Activated CD4-positive, alpha-beta T cell treated with anti-CD3 and anti-CD28 coated beads, Interleukin-2, Interleukin-4, amounts not matched to agents 100 ng/mL and 50 ng/mL, durations not matched to agents 16 hours and 8 hours (primary cell): ENCODE measurements at regions not wholly inside any gene's neighbourhood (a gene's known extent, or its start where the extent isn't known, plus 50 kb on each side); places are given as distances from the start of the nearest gene placed in this dataset.
A peak's percentile ranks its signal among the peaks of the same experiment; 100 is the strongest.

Experiments
- DNase-seq: peaks from one replicate; pipeline ENCODE4 v3.0.0-alpha.2; 2020; ENCODE audit warnings: low spot score

DNA sequence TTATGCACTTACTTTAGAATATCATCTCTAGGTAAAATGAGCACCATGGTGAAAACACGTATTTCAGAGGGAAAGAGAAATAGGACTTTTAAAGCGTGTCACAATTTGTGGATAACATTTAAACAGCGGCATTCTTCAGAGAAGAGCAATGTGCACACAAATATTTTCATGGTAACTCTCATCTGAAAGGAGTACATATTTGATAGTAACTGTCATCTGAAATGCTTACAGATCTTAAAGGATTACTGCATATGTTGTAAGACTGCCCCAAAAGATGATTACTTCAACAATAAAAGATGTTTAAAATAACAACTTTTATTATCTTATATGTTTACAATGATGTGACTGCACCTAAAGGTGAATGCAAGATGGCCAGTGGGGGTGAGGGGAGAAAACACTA, 408.8 kb downstream of the PLA2G4A start:
- no peak for DNase-seq

DNA sequence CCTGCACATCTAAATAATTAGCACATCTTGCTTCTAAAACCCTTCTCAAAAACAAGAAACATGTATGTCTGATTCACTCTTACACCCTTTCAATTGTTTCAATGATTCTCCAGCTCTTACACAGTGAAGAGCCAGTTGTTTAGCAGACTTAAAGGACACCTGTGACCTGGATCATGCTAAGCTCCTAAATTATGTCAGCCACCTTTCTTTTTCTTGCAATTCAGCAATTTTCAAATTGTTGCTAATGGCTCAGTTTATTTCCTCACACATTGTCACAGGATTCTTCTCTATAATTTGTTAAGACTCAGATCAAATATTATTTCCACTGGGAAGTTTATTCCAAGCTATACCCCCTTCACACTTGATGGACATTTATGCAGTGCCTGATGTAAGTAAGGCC, 413.2 kb downstream of the PLA2G4A start:
- DNase-seq = no peak

DNA sequence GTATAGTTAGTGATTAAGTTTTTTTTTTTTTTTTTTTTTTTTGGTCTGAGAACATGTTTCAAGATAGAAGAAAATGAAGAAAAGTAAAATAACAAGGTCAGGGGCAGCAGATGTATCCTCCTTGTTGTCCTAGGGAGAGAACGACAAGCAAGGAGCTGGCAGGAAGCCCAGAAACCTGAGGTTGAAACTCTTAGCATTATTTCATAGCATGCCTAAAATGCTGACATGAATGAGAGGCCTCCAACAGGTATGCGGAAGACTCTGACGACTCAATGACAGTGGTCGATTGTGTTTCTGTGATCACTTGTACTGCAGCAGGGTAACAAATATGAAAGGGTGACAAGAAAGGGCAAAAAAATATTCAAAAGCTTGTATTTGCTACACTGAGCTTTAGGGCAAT, 415.9 kb downstream of the PLA2G4A start:
- DNase-seq = no peak

- DNase-seq = no peak
Measured at GRCh38 chr1:187245201-187245600, 416.5 kb downstream of the PLA2G4A start.

GRCh38 chr1:187249196-187249595, 420.4 kb downstream of the PLA2G4A start:
- DNase-seq = no peak

DNA sequence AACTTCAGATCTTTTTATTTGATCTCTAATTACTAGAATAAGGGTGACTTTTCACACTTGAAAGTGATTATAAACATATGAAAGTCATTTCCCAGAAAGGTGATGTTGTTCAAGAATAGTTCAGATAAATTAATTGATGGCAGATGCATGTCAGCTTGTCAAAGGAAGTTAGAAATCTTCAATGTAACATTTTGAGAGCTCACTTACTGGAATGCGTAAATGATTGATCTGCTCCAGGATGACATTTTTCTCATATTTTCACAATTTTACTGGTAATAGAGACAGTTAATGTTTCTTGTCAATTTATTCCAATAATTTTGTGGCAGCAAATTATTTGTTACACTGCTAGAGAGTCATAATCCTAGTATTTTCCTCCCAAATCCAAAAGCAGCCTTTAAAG, 424.2 kb downstream of the PLA2G4A start:
- no peak for DNase-seq

DNA sequence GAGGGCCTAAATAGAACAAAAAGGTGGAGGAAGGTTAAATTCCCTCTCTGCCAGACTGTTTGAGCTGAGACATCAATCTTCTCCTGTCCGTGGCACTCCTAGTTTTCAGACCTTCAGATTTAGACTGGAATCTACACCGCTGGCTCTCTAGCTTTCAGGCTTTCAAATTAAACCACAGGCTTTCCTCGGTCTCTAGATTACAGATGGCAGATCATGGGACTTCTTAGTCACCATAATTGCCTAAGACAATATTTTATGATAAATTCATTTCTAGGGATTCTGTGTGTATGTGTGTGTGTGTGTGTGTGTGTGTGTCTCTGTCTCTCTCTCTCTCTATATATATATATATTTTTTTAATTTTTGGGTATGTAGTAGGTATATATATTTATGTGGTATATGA, 428.7 kb downstream of the PLA2G4A start:
- no peak for DNase-seq

DNA sequence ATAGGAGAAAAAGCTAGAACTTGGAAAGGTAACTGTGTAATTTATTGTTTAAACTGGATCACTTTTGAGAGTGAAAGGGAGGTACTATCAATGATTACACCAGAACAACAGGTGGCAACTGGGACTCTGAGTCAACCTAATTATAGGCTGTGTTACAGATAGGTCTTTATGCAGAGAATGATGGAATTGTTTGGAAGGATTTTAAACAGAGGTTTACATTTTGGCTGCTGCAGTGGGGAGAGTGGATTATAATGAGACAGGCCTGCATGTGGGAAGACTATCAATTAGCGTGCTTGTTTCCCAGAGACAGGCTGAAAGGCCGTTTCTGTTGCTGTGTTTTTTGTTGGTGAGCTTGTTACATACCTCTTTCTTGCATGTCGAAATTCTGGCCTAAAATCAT, 432.9 kb downstream of the PLA2G4A start:
- no peak for DNase-seq

DNA sequence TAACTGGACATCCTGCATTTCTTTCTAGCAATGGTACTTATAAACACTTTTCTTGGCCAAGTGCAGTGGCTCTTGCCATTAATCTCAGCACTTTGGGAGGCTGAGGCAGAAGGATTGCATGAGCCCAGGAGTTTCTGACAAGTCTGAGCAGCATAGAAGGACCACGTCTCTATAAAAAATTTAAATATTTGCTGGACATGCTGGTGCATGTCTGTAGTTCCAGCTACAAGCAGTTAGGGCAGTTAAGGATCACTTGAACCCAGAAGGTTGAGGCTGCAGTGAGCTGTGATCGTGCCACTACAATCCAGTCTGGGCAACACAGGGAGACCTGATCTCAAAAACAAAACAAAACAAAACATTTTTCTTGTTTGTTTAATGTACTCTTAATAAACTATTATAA, 434.0 kb downstream of the PLA2G4A start:
- no peak for DNase-seq

GRCh38 chr1:187264995-187265602, 436.4 kb downstream of the PLA2G4A start:
- peak; percentile 14 for DNase-seq

DNA sequence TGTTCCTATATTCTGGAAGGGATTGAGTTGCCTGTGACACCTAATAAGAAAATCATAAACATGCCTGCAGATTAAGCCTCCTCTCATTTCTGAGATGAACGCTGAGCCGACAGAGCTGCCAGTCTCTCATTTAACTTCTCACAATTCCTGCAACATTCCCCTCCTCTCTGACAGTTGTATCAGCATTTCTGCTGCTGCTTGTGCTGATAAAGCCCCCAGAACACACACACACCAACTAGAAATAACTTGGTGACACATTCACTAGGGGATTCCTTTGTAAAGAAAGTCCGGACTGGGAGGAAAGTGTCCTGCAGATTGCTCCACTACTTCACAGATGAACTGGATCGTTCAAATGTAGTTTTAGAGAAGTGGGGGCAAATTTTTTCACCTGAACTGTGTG, 437.3 kb downstream of the PLA2G4A start:
- no peak for DNase-seq

- DNase-seq = no peak
Measured at GRCh38 chr1:187267827-187268226, 439.1 kb downstream of the PLA2G4A start.

DNA sequence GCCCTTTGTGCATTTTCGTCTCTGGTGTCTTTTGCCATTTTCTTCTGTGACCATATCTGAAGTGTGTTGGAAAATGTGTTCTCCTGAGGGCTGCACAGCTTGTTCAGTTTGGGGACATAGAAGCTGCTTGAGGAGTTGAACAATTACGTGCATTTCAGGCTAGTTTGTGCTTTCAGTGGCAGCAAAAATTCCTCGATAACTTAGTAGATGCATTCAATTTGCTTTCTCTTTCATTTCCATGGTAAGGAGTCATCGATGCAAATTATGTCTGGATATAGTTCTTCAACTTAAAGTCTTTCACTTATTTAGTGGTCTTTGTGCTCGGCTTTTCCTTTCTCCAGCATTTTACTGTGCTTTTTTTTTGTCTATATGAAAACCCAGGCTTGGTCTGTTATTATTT, 441.5 kb downstream of the PLA2G4A start:
- no peak for DNase-seq

DNA sequence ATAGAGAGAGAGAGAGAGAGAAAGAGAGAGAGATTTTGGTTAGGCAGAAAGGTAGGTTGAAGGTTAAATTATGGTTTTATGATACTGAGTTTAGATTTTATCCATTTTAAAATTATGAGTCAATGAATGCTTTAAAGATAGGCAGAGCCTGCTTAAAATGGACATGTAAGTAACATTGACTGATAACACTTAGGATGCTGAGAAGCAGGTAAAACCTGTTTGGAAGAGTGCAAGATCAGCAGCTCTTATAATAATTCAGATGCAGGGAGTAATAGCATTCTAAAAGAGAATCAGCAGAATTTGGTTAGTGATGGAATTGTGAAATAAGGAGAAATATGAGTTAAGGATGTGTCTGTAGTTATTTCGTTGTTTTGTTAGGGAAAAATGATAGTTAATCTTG, 446.6 kb downstream of the PLA2G4A start:
- DNase-seq = no peak

DNA sequence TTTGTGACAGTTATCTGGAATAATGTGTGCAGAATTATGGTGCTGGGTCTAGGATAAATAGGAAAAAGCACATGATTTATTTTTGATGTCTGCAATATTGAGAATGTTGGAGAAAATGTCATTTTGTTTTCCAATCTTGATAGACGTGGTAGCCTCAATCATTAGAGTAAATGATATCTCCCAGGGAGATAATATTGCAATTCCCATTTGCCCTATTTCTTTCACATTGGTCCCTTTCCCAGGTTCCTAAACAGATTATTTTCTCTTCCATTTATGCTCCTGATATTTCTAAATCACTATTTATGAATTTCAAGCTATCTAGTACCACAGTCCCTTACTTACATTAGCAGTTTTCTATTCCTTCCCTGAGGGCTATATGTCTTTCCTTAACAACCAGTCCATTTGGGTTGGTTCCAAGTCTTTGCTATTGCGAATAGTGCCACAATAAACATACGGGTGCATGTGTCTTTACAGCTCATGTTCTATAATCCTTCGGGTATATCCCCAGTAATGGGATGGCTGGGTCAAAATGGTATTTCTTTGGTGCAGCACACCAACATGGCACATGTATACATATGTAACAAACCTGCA, 447.3 kb downstream of the PLA2G4A start:
- no peak for DNase-seq

DNA sequence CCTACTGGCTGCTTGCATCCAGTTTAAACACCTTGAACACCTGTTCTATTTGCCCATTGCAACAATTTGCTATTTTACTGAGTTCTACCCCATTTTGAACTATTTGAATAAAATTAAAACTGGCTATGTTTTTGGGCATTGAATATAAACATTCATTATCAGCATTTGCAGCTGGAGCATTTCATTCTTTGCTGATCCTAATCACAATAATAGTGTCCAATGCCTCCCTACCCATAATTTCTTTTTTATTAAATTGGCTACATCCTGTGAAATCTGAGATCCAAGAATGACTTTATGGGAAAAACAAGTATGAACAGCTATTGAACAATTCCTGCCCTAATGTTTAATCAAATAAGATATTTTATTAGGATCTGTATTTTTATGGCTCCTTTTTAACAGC, 447.9 kb downstream of the PLA2G4A start:
- no peak for DNase-seq

DNA sequence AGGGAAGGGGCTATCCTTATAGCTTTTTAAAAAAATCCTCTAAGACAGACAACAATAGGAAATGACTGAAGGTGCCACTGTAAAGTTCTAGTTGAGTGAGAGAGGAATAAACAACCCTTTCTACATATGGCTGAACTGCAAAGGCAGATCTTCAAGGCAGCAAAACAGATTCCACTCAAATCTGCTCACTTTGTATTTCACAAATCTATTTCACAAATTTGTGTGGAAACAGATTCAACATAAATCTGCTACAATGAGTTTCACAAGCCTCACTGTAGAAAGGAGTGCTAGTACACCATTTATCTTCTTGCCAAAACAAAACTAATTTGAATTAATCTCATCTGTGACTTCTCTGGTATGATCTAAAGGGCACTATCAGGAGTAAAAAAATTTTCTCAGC, 451.3 kb downstream of the PLA2G4A start:
- DNase-seq = no peak

- no peak for DNase-seq
Measured at GRCh38 chr1:187281085-187281484, 452.3 kb downstream of the PLA2G4A start.

- DNase-seq = no peak
Measured at GRCh38 chr1:187283984-187284383, 455.2 kb downstream of the PLA2G4A start.

DNA sequence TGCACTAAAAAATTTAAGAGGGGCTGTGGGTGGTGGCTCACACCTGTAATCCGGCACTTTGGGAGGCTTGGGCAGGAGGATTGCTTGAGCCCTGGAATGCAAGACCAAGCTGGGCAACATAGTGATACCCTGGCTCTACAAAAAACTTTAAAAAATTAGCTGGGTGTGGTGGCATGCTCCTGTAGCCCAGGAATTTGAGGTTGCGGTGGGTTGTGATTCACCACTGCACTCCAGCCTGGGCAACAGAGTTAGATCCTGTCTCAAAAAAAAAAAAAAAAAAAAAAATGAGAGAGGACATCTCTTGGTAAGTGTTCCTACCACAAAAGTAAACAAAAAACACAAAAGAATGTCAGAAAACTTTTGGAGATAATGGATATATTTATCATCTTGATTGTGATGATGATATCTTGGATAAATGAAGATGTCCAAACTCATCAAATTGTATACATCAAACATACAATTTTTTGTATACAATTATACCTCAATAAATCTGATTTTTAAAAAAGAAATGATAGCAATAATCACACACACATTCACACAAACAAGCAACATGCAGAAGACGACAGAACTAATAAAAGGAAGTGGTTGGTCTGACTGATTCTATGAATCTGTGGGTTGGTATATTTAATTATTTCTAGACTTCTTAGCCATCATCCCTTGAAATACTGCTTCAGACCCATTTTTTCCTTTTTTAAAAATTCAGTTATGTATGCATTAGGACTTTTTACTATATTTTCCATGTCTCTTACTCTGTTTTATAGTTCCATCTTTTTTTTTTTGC, 465.9 kb downstream of the PLA2G4A start:
- no peak for DNase-seq

- no peak for DNase-seq
Measured at GRCh38 chr1:187300081-187300480, 471.3 kb downstream of the PLA2G4A start.

- DNase-seq = no peak
Measured at GRCh38 chr1:187306710-187307415, 478.1 kb downstream of the PLA2G4A start.

DNA sequence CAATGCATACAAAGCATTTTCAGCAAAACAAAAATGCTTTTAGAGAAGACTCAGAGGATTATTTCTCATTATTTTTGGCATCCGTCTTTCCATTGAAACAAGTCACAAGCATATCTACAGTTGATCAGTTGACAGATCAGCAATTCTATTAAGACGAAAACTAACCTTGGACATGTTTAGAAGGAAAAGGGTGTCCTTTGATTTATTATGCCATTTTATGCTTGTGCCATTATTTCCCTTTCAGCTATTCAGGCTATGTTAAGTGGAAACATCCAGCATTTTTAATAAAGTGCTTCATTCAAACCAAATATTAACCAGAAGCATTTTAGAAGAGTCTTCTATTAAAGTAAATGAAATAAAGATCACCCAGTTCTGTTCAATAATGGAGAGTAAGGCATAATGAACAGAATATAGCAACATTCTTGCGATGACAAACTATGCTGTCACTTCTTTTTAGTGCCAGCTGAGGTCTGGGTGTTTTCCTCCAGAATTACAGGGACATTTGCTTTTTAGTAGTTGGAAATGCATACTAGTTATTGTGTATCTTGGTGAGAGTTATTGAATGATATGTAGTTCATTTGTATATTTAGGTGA, 481.4 kb downstream of the PLA2G4A start:
- no peak for DNase-seq
